ENCODE measurements at regions not wholly inside any gene's neighbourhood (a gene's known extent, or its start where the extent isn't known, plus 50 kb on each side); places are given as distances from the start of the nearest gene placed in this dataset.
"Not testable (repeated sequence)": the region's sequence is repeated elsewhere in the genome, so short reads cannot be mapped to it uniquely, and the experiment has no call there.

DNA sequence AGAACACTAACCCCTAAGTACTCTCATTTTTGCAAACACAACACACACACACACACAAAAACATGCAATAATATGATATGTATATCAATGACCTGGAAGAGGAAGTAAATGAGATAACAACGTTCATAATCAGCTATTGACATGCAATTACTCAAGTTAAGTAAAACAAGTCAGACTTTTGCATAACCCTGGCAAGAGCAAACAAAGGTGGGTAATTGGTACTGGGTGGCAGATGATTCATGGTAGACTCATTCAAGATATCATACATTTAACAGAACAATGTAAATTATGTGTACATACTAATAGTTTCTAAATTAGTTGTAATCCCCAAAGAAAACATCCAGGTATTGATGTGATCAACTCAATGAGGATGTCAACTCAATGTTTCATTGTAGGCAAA lies 508.8 kb downstream of the DACH1 start:
- TF ChIP-seq, protein P1, sequence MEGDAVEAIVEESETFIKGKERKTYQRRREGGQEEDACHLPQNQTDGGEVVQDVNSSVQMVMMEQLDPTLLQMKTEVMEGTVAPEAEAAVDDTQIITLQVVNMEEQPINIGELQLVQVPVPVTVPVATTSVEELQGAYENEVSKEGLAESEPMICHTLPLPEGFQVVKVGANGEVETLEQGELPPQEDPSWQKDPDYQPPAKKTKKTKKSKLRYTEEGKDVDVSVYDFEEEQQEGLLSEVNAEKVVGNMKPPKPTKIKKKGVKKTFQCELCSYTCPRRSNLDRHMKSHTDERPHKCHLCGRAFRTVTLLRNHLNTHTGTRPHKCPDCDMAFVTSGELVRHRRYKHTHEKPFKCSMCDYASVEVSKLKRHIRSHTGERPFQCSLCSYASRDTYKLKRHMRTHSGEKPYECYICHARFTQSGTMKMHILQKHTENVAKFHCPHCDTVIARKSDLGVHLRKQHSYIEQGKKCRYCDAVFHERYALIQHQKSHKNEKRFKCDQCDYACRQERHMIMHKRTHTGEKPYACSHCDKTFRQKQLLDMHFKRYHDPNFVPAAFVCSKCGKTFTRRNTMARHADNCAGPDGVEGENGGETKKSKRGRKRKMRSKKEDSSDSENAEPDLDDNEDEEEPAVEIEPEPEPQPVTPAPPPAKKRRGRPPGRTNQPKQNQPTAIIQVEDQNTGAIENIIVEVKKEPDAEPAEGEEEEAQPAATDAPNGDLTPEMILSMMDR (conservative IDR thresholded peaks at IDR 0.05), result no peak
- H3K27ac ChIP-seq, result no peak overlapping the region

DNA sequence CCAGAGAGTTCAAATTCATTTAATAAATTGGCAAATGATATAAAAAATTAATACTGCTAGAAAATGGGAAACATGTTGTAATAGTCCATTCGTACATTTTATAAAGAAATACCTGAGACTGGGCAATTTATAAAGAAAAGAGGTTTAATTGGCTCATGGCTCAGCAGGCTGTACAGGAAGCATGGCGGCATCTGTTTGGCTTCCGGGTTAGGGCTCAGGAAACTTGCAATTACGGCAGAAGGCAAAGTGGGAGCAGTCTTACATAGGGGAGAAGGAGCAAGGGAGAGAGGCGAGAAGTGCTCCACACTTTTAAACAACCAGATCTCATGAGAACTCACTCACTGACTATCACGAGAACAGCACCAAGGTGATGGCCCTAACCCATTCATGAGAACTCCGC lies 512.0 kb downstream of the DACH1 start:
- TF ChIP-seq, protein P1 (conservative IDR thresholded peaks at IDR 0.05), result no peak
- no peak overlapping the region for H3K27ac ChIP-seq

DNA sequence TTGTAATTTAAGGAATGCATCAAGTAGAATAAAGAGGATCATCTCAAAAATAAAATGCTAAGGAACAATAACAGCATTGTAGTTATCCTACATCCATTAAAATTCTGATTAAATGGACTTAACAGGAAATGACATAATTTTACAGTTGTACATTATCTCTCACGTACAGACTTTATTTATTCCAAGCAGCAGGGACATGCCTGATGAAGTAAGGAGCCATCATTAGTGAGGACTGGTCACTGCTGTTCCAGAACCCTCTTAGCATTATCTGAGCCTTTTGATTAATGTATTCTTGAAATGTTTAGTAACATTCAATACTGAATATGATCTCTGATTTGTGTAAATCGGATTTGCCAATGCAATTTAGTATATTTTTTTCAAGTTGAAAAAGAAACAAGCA lies 516.1 kb downstream of the DACH1 start:
- H3K27ac ChIP-seq, result no peak overlapping the region
- TF ChIP-seq, protein P1 (conservative IDR thresholded peaks at IDR 0.05), result no peak

DNA sequence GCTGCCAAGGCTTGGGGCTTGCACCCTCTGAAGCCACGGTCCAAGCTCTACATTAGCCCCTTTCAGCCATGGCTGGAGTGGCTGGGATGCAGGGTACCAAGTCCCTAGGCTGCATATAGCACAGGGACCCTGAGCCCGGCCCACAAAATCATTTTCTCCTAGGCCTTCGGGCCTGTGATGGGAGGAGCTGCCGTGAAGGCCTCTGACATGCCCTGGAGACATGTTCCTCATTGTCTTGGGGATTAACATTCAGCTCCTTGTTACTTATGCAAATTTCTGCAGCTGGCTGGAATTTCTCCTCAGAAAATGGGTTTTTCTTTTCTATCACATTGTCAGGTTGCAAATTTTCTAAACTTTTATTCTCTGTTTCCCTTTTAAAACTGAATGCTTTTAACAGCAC lies 521.1 kb downstream of the DACH1 start:
- not testable (repeated sequence) for H3K27ac ChIP-seq

DNA sequence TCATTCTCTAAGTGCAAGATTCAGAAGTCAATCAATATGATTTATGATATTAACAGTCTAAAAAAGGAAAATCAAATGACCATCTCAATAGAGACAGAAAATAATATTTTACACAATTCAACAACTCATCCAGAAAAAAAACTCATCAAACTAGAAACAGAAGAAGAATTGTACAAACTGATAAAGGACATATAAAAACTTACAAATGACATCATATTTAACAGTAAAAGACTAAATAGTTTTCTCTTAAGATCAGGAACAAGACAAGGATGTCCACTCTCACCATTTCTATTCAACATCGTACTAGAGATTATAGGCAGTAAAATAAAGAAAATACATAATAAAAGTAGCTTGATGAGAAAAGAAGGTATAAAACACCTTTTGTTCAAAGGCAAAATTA lies 527.3 kb downstream of the DACH1 start:
- TF ChIP-seq, protein P1 (conservative IDR thresholded peaks at IDR 0.05), result no peak
- no peak overlapping the region for H3K27ac ChIP-seq

DNA sequence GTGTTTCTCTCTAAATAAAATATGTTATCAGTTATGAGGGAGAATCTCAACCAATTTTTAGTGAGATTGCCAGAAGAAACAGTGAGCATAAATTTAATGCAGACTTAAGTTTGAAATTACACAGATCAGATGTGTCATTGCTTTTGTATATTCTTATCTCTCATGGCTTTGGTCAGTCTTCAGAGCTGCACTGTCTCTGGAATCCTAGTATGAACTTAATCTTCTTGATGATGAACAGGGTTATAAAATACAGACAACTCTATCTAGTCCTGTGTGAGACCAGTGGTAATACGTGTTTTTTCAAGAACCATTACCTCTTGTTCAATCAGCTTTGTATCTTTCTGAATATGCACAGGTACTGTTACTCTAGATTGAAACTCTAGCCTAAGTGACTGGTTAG lies 528.0 kb downstream of the DACH1 start:
- TF ChIP-seq, protein P1 (conservative IDR thresholded peaks at IDR 0.05), result no peak
- H3K27ac ChIP-seq, result no peak overlapping the region

DNA sequence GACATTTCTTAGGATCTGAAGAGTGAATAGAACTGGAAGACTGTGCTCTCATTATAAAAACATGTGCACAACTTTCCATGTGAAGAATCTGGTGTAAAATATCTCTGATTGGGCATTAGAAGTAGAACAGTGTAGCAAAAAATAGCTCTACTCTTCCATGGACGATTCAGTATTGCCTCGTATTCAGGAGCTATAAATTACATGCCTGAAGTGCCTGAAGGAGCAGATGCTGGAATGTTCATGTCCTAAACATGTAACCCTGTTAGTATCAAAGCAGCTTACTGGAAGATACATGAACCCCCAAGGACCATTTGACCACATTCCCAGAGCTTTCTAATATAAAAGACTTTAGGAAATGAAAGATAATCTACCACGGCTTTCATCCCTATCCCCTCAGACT lies 528.9 kb downstream of the DACH1 start:
- TF ChIP-seq, protein P1 (conservative IDR thresholded peaks at IDR 0.05), result no peak
- no peak overlapping the region for H3K27ac ChIP-seq

DNA sequence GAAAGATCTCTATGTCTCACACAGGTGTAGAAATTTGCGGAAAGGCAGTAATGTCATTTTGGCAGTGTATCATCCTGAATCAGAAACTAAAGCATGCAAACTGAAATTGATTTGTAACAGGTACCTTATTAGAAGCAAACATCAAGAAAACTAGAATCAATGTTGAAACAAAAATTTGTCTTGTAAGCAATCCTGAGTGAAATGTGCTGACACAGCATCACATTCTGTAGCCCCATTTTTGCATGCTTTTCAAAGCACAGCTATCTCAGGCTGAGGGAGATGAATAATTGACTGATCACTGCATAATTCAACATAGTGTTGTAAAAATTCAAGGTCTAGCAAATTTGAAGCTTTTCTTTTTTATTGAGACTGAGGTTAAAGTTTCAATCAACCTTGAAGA lies 539.7 kb downstream of the DACH1 start:
- TF ChIP-seq, protein P1 (conservative IDR thresholded peaks at IDR 0.05), result no peak

More for the DNA sequence above, 539.7 kb downstream of the DACH1 start:
- H3K27ac ChIP-seq, result no peak overlapping the region

Measured in VCaP (cell line).